HepG2 (cell line): ENCODE measurements at regions not wholly inside any gene's neighbourhood (a gene's known extent, or its start where the extent isn't known, plus 50 kb on each side); places are given as distances from the start of the nearest gene placed in this dataset.

Experiments
- ATAC-seq: fragments of 200-7000 bp; cut with Tn5 transposase; 3 replicates; pipeline ENCODE4 v1.9.1; 2020; ENCODE audit warnings: mild to moderate bottlenecking, moderate library complexity
- BruUV-seq: library from RNA; stranded (reverse); fragments of 400-500 nt; replicated peaks from 2 replicates; lab custom pipeline; 2021; lab: Mats Ljungman, UMichigan
- CTCF ChIA-PET: fragments of 300-600 bp; formaldehyde crosslinking; extraction: SDS; loops from one replicate; lab custom pipeline; 2021; ENCODE audit warnings: low total read pairs, inconsistent platforms, low intra/inter-chr PET ratio; lab: Yijun Ruan, JAX
- POLR2A ChIA-PET: fragments of 350-600 bp; sonication (Branson Sonifier 250); formaldehyde crosslinking; loops from one replicate; lab custom pipeline; 2020; ENCODE audit warnings: antibody characterized with exemption, inconsistent platforms; lab: Yijun Ruan, JAX
- DNase-seq: peaks from one replicate; pipeline ENCODE4 v3.0.0-alpha.2; 2015; ENCODE audit warnings: low spot score
- FAIRE-seq: peaks from 3 replicates; lab custom pipeline; 2011; peaks lifted over from hg19 to GRCh38; lab: Jason Lieb, UNC
- H2AFZ ChIP-seq: one replicate; pipeline ENCODE4 v1.6.1; 2011; ENCODE audit warnings: low read length, inconsistent platforms
- H3K27ac ChIP-seq: fragments of 300-600 bp; 3 replicates; pipeline ENCODE4 v1.8.0; 2011; ENCODE audit warnings: mixed run types, mild to moderate bottlenecking, mixed read lengths, low read length, inconsistent platforms; ENCODE audit not compliant: insufficient read depth; ENCODE audit errors: extremely low read length
- H3K27me3 ChIP-seq, 2 experiments: fragments of 200-600 bp in 1 of 2; 2 replicates in 1 of 2; 3 replicates in 1 of 2; pipeline versions ENCODE4 v1.6.0 to v1.8.0; 2011; ENCODE audit warnings: low read length in 2 of 2, mild to moderate bottlenecking in 2 of 2, moderate library complexity in 2 of 2, inconsistent platforms in 1 of 2; ENCODE audit not compliant: insufficient read depth in 2 of 2, control insufficient read depth in 1 of 2
- H3K36me3 ChIP-seq, 2 experiments: fragments of 200-600 bp in 1 of 2; replicated peaks in 1 of 2; 2 replicates in 1 of 2; 3 replicates in 1 of 2; pipeline versions ENCODE4 v1.5.1 to v1.8.0; 2011; ENCODE audit warnings: low read length in 2 of 2, inconsistent platforms in 1 of 2; ENCODE audit not compliant: insufficient read depth in 2 of 2, control insufficient read depth in 1 of 2
- H3K4me1 ChIP-seq: 2 replicates; pipeline ENCODE4 v1.5.1; 2012; ENCODE audit warnings: low read length, inconsistent platforms; ENCODE audit not compliant: insufficient read depth
- H3K4me2 ChIP-seq: 2 replicates; pipeline ENCODE4 v1.6.0; 2011; ENCODE audit warnings: low read depth, low read length, inconsistent platforms
- H3K4me3 ChIP-seq, 3 experiments: fragments of 200-600 bp in 1 of 3; sonication (generic), shearing (Covaris generic) in 1 of 3; replicated peaks in 1 of 3; 2 replicates each; pipeline ENCODE4 v1.5.1; 2011 to 2016; ENCODE audit warnings: low read length in 3 of 3, inconsistent platforms in 2 of 3, low read depth in 2 of 3, mild to moderate bottlenecking in 2 of 3, control low read depth in 1 of 3, mixed read lengths in 1 of 3; ENCODE audit not compliant: insufficient read depth in 1 of 3
- H3K79me2 ChIP-seq: one replicate; pipeline ENCODE4 v1.6.1; 2011; ENCODE audit warnings: low read length, inconsistent platforms; ENCODE audit not compliant: insufficient read depth
- H3K9ac ChIP-seq: 2 replicates; pipeline ENCODE4 v1.6.0; 2011; ENCODE audit warnings: mild to moderate bottlenecking, low read depth, low read length, inconsistent platforms; ENCODE audit not compliant: insufficient read depth
- H3K9me3 ChIP-seq: 2 replicates; pipeline ENCODE4 v1.5.1; 2012; ENCODE audit warnings: mild to moderate bottlenecking, low read length
- H4K20me1 ChIP-seq: 2 replicates; pipeline ENCODE4 v1.6.0; 2011; ENCODE audit warnings: inconsistent platforms, mild to moderate bottlenecking, low read length, moderate library complexity; ENCODE audit not compliant: insufficient read depth
- DPF2 ChIP-seq: sonication (generic); formaldehyde crosslinking; IDR thresholded peaks from 2 replicates; pipeline ENCODE4 v1.4.0; 2020; ENCODE audit warnings: mild to moderate bottlenecking, low read depth, missing genetic modification reagents, borderline replicate concordance
- ESRRA ChIP-seq: sonication (generic); formaldehyde crosslinking; IDR thresholded peaks from 2 replicates; pipeline ENCODE4 v1.5.1; 2020; ENCODE audit warnings: mild to moderate bottlenecking, low read depth, missing genetic modification reagents
- IRF1 ChIP-seq: sonication (generic); formaldehyde crosslinking; IDR thresholded peaks from 2 replicates; pipeline ENCODE4 v1.4.0; 2020; ENCODE audit warnings: low read depth, mild to moderate bottlenecking, missing genetic modification reagents
- IRX3 ChIP-seq: sonication (generic); formaldehyde crosslinking; IDR thresholded peaks from 2 replicates; pipeline ENCODE4 v1.8.1; 2023; ENCODE audit warnings: mild to moderate bottlenecking, low read depth, missing genetic modification reagents, borderline replicate concordance
- ISX ChIP-seq: sonication (generic); formaldehyde crosslinking; conservative IDR thresholded peaks from 2 replicates; pipeline ENCODE4 v1.5.0; 2020; ENCODE audit warnings: missing genetic modification reagents
- THAP8 ChIP-seq: sonication (generic); formaldehyde crosslinking; IDR thresholded peaks from 2 replicates; pipeline ENCODE4 v1.5.1; 2020; ENCODE audit warnings: missing genetic modification reagents, mild to moderate bottlenecking, borderline replicate concordance
- ZSCAN22 ChIP-seq: sonication (generic); formaldehyde crosslinking; IDR thresholded peaks from 2 replicates; pipeline ENCODE4 v1.4.0; 2020; ENCODE audit warnings: mild to moderate bottlenecking, missing genetic modification reagents
- WGBS: methylation state at CpG from one replicate; pipeline ENCODE4 v1.1.6; 2017; ENCODE audit warnings: low lambda C conversion rate; 5-methylcytosine and 5-hydroxymethylcytosine counted together
- in situ Hi-C: cut with HindIII; loops from 2 replicates; pipeline ENCODE4 v1.10.0; 2017; ENCODE audit warnings: low pct_unique_long_range_greater_than_20kb; ENCODE audit not compliant: extremely low pct_ligation_motif_present
- intact Hi-C: fragments of 100-400 bp; cut with micrococcal nuclease; formaldehyde crosslinking; loops from one replicate; pipeline ENCODE4 v1.10.0; 2022; ENCODE audit not compliant: unreplicated experiment
- TF ChIP-seq, protein P1 (sequence below): sonication (generic); formaldehyde crosslinking; IDR thresholded peaks from 2 replicates; pipeline ENCODE4 v1.4.0; 2020; ENCODE audit warnings: low read depth, missing genetic modification reagents

- TF ChIP-seq THAP8 (CRISPR knock-in tag) (no peak), DPF2 (CRISPR knock-in tag) (no peak), ESRRA (CRISPR knock-in tag) (no peak), IRF1 (CRISPR knock-in tag) (no peak), ISX (CRISPR knock-in tag) (no peak)
- TF ChIP-seq, protein P1, sequence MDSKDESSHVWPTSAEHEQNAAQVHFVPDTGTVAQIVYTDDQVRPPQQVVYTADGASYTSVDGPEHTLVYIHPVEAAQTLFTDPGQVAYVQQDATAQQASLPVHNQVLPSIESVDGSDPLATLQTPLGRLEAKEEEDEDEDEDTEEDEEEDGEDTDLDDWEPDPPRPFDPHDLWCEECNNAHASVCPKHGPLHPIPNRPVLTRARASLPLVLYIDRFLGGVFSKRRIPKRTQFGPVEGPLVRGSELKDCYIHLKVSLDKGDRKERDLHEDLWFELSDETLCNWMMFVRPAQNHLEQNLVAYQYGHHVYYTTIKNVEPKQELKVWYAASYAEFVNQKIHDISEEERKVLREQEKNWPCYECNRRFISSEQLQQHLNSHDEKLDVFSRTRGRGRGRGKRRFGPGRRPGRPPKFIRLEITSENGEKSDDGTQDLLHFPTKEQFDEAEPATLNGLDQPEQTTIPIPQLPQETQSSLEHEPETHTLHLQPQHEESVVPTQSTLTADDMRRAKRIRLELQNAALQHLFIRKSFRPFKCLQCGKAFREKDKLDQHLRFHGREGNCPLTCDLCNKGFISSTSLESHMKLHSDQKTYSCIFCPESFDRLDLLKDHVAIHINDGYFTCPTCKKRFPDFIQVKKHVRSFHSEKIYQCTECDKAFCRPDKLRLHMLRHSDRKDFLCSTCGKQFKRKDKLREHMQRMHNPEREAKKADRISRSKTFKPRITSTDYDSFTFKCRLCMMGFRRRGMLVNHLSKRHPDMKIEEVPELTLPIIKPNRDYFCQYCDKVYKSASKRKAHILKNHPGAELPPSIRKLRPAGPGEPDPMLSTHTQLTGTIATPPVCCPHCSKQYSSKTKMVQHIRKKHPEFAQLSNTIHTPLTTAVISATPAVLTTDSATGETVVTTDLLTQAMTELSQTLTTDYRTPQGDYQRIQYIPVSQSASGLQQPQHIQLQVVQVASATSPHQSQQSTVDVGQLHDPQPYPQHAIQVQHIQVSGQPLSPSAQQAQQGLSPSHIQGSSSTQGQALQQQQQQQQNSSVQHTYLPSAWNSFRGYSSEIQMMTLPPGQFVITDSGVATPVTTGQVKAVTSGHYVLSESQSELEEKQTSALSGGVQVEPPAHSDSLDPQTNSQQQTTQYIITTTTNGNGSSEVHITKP (CRISPR knock-in tag), result no peak
- TF ChIP-seq, all 625 proteins: peak for 0
Measured at GRCh38 chr4:26083987-26084386, 170.0 kb downstream of the SMIM20 start (continued).

- Histone ChIP-seq H3K27me3 (peaks cover 0 to 6% of the 10 kb centered on the region in 2 experiments; a peak in 1 of 5 replicates), H3K79me2 (no peaks in the 10 kb centered on the region), H3K4me1 (no peaks in the 10 kb centered on the region), H3K9ac (no peak overlapping the region), H2AFZ (no peak overlapping the region), H4K20me1 (0 out of 2 replicates have a peak, but pooled peaks cover 4% of the 10 kb centered on the region), H3K4me2 (no peak overlapping the region), H3K27ac (no peak overlapping the region), H3K9me3 (no peaks in the 10 kb centered on the region), H3K4me3 (no peak overlapping the region), H3K36me3 (no peaks in the 10 kb centered on the region)
- TF ChIP-seq ZSCAN22 (CRISPR knock-in tag) (no peak), IRX3 (CRISPR knock-in tag) (no peak)
- intact Hi-C loops, result loop anchor here (5.0 kb wide), 1 partner anchor 238 kb away; the partner anchor contains the start of gene RBPJ
- DNase-seq (no peak), FAIRE-seq (no peak), ATAC-seq (no peak)
- in situ Hi-C loops, result no loop called here
- 12% methylated on average over 4 of the region's 4 CpGs for WGBS
- CTCF ChIA-PET, result no interaction called here
- POLR2A ChIA-PET, result no interaction called here
- no TSS peak for BruUV-seq
Measured at GRCh38 chr4:26084414-26084813, 170.4 kb downstream of the SMIM20 start.
